HG03196 (cell line): ENCODE measurements at regions not wholly inside any gene's neighbourhood (a gene's known extent, or its start where the extent isn't known, plus 50 kb on each side); places are given as distances from the start of the nearest gene placed in this dataset.
"Not testable (repeated sequence)": the region's sequence is repeated elsewhere in the genome, so short reads cannot be mapped to it uniquely, and the experiment has no call there.

Source experiments
- ATAC-seq: cut with Tn5 transposase; IDR thresholded peaks from one replicate; pipeline ENCODE4 v1.9.1; 2021; ENCODE audit not compliant: unreplicated experiment

- ATAC-seq, result no peak
Observed at GRCh38 chr11:123344790-123345357, 85.2 kb upstream of the GRAMD1B start.

- not testable (repeated sequence) for ATAC-seq
Observed at GRCh38 chr11:123344188-123344587, 85.9 kb upstream of the GRAMD1B start.

- no peak for ATAC-seq
Observed at GRCh38 chr11:123338997-123339752, 90.9 kb upstream of the GRAMD1B start.

- ATAC-seq, result no peak
Observed at GRCh38 chr11:123338266-123338800, 91.7 kb upstream of the GRAMD1B start.

GRCh38 chr11:123334925-123335324, 95.1 kb upstream of the GRAMD1B start:
- no peak for ATAC-seq

GRCh38 chr11:123332577-123332976, 97.5 kb upstream of the GRAMD1B start:
- not testable (repeated sequence) for ATAC-seq

GRCh38 chr11:123330948-123331347, 99.1 kb upstream of the GRAMD1B start:
- ATAC-seq, result no peak

GRCh38 chr11:123330471-123330870, 99.6 kb upstream of the GRAMD1B start:
- ATAC-seq, result no peak

GRCh38 chr11:123330071-123330470, 100.0 kb upstream of the GRAMD1B start:
- no peak for ATAC-seq

GRCh38 chr11:123328281-123328867, 101.7 kb upstream of the GRAMD1B start:
- no peak for ATAC-seq

GRCh38 chr11:123325533-123325932, 104.5 kb upstream of the GRAMD1B start:
- no peak for ATAC-seq

GRCh38 chr11:123323568-123323967, 106.5 kb upstream of the GRAMD1B start:
- ATAC-seq, result no peak

GRCh38 chr11:123321636-123322035, 108.4 kb upstream of the GRAMD1B start:
- ATAC-seq, result no peak

GRCh38 chr11:123318623-123319022, 111.4 kb upstream of the GRAMD1B start:
- ATAC-seq, result no peak

- not testable (repeated sequence) for ATAC-seq
Observed at GRCh38 chr11:123318132-123318531, 111.9 kb upstream of the GRAMD1B start.

- ATAC-seq, result no peak
Observed at GRCh38 chr11:123316003-123316402, 114.1 kb upstream of the GRAMD1B start.

GRCh38 chr11:123314972-123315371, 115.1 kb upstream of the GRAMD1B start:
- no peak for ATAC-seq

GRCh38 chr11:123313262-123313661, 116.8 kb upstream of the GRAMD1B start:
- ATAC-seq, result no peak

- ATAC-seq, result no peak
Observed at GRCh38 chr11:123308077-123308476, 113.0 kb upstream of the CLMP start.

- ATAC-seq, result no peak
Observed at GRCh38 chr11:123307276-123307675, 112.2 kb upstream of the CLMP start.

- ATAC-seq, result no peak
Observed at GRCh38 chr11:123306531-123306930, 111.5 kb upstream of the CLMP start.
